ENCODE measurements at regions not wholly inside any gene's neighbourhood (a gene's known extent, or its start where the extent isn't known, plus 50 kb on each side); places are given as distances from the start of the nearest gene placed in this dataset.

DNA sequence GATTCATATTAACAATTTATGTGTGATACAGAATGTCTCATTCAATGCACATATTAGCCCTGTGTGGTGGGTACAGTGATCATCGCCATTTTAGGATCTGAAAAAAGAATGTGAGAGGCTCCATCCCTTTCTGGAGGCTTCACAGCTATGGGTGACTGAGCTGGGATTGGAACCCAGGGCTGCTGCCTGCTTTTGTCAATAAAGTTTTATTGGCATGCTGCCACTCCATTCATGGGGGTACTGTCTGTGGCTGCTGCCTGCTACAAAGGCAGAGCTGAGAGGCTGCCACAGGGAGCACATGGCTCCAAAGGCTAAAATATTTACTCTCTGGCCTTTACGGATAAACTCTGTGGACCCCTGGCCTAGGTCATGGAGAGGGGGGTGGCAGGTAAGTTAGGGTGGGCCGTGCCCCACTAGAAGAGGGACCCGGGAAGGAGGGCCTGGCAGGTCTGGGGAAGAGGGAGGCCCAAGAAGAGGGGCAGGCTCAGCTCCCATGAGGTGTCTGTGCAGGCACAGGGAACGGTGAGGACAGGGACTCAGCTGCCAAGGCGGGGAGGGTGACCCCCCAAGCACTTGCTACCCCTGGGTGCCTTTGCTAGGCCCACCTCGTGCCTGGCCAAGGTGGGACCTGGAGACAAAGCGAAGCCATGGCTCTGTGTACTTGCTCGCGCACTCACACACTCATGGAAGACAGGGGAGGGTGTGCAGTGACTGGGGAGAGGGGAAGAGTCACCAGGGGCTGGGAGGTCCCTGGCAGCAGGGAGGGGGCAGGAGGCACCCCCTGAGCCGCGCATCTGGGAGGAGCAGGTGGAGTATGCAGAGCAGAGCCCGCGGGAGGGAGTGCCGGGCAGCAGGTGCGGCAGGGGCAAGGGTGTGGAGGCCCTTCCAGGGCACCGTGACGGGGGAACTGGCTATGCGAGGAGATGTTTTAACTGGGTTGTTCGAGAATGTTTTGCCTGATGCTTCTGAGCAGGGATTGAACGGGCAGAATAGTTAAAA, 335.3 kb downstream of the CTTN start:
- no peak for DNase-seq

DNA sequence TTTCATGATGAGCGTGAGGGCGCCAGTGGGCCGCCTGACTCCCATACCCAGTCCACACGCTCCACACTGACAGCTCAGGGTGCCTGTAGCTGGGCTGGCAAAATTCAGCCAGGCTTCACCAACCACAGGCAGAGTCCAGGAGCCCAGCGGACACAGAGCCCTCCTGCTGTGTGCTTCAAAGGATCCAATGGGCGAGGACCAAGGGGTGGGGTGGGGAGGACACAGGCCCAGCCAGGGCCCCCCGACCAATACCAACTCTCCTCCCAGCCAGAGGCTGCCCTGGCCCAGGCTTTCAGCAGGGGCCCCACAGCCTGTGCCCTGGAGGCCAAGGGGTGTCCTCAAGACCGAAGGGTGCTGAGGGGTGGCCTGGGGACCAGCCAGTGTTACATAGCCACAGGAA, 336.1 kb downstream of the CTTN start:
- no peak for DNase-seq

DNA sequence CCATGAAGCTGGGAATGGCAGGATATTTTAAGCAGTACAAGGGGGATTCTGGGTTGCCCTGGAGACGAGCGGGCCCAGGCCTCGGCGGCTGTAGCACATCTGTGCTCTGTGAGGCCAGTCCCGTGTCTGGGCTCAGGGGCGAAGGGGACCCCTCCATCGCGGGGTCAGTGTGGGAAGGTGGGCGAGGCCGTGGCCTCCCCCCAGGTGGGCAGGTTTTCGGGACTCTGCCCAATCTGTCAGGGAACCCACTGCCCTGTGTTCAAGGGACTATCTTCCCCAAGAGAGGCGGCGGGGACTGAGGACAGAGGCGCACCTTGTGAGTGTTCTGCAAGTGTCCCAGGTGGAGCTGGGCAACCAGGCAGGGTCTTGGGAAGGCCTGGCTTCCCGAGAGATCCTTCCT, 336.6 kb downstream of the CTTN start:
- DNase-seq: no peak

DNA sequence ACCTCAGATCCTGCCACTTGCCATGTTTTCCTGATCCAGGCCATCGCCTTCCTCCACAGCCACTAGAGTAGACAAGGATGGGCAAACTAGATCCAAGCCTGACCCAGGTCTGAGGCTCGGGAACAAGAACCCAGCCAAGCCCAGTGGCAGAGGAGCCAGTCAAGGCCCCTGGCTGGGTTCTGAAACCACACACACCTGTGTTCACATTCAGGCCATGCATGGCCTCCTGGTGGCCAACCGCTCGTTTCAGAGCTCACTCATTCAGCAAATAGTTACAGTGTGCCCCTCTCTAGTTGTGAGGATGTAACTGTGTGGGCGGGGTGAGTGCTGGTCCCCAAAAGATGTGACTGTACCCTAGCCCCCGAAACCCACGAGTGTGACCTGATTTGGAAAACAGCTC, 337.6 kb downstream of the CTTN start:
- no peak for DNase-seq

DNA sequence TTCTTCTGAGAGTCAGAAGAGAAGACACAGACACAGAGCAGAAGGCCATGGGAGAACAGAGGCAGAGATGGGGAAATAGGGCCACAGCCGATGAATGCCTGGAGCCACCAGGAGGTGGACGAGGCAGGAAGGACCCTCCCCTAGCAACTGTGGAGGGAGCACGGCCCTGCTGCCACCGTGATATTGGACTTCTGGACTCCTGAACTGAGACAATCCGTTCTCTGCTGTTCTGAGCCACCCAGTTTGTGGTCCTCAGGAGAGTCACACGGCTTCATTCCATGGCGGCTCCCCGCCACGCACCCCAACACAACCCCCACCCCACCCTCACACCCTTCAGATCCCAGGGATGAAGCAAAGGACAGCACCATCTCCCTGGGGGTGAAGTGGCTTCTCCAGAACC, 338.1 kb downstream of the CTTN start:
- no peak for DNase-seq

DNA sequence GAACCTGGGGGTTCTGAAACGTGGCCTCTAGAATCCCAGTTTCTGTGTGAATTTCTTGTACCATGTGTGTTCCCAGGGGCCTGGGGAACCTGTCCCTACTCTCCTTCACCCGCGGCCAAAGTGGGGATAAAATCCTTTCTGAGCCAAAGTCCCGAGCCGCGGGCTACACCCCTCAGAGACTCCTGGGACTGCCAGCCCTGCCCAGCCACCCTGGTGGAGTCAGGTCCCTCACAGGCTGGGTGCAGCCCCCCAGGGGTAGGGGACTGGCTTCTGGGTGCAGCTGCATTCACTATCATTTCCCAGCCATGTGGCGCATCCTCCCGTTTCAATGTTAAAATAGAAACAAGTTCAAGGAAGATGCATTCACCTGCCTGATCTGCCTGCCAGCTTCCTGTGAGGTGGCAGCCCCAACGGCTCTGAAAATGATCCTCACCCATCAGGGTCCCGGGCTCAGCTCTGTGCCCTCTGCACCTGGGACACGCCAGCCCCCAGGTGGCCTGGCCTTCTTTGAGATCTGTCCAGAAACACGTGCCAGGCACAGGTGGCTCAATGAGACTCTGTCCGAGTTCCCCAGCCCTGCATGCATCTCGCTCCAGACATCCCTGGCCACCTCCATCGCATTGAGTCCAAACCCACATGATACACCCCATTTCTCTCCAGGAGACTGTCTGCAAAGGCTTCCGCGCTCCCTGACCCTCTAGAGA, 338.8 kb downstream of the CTTN start:
- DNase-seq: no peak

DNA sequence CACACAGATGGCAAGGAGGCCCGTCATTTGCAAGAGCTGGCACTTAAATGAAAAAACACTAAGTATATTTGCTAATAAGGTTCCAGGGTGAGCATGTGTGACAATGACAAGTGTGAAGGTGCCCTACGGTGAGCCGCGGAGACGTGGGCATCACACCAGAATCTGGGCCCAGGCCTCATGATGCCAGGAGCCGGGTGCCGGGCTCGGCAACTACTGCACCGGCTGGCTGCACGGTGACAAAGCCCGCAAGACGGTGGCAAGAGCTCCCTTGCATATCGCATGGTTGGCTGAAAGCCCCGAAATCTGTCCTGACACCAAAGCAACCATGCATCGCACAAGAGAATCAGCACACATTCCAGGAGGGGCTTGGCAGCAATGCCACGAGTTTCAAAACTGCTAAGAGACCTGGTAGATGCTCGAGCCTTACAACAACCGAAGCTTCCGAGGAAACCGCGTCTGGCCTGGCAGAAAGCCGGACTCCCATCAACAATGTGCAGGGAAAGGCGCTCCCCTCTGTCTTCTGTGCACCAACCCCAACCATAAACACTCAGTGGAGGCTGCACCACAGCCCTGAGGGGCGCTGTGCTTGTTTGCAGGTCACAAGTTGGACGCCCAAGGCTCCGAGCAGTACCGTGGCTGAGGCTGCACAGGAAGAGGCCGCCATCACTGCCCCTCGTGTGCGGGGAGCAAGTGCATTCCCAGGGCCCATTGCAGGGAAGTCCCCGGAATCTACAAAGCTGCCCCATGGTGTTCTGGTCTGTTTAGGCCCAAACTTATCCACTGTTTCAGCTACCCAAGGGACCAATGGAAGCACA, 339.7 kb downstream of the CTTN start:
- DNase-seq: no peak

DNA sequence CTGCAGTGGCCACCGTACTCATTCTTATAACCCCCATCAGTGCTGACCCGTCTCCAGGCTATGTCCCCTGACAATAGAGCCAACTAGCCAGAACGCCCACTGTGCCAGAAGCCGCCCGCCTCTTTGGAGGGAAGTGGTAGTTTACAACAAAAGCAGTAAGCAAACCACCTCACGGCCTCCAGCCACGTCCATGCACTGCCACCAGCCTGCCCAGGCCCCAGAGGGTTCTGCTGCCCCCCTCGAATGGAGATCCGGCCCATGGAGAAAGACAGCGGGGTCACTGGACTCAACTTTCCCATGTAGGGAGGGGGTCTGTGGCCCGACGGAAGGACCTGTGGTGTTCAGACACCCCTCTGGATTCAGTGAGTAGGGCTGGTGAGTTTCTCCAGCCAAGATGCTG, 340.3 kb downstream of the CTTN start:
- DNase-seq: no peak

DNA sequence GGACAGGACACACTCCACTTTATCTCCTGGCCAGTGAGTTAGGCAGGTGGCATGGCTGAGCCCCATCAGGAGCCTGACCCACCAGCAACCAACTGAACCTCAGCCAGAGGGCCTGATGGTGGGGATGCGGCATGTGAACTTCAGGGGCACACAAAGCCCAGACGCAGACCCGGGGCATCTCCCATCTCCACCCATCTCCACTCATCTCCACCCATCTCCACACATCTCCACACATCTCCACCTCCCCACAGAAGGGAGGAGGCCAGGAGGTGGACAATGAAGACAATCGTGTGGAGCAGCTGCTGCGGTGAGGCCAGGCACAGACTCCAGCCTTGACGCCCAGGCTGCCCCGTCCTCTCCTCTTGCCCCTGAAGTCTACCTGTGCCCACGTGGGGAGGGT, 340.8 kb downstream of the CTTN start:
- no peak for DNase-seq

DNA sequence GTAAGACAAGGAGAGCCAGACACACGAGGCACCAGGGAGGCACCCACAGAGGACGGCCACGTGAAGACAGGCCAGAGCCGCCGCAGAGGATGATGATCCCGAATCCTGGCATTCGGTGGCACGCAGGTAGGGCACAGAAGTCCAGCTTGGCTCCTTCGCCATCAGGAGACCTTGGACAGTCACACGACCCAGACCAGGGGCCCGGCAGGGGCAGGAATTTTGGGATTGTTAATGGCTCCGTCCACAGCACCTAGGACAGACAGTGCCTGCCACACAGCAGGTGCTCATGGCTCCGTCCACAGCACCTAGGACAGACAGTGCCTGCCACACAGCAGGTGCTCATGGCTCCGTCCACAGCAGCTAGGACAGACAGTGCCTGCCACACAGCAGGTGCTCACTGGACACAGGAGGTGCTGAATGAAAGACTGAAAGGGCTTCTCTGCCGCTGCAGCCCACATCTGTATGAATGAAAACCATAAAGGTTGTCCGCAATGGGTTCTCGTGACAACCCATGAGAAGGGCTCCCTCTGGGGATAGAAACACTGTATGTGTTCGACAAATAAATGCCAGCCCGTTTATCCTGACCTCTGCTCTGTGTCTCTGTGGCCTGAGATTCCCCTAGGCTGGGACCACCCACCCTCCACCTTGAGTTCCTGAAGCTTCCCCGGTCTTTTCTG, 341.6 kb downstream of the CTTN start:
- DNase-seq: no peak

DNA sequence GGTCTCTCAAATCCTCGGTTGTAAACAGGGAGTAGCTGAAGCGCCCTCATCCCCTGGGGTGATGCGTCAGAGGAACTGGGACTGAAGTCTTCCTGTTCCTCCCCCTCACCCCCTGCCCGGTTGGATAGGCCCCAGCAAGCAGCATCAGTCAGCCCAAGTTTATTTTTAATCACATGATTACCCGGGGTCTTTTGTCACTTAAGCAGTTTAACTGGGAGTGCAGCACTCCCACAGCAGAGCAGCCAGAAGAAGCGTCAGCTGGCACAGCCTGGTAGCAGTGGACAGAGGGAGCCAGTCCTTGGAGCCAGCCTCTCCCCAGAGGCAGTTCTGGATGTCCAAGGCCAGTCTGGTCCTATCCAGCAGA, 342.1 kb downstream of the CTTN start:
- DNase-seq: no peak

DNA sequence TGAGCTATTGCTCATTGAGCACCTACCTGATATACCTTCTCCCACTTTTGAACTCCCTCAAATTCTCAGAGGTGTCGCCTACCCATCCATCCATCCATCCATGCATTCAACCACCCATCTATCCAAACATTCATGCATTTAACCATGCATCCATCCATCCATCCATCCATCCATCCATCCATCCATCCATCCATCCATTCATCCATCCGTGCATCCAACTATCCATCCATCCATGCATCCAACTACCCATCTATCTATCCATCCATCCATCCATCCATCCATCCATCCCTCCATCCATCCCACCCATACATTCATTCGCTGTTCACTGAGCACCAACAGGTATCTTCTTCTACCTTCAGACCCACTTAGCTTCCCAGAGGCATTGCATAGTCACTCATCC, 342.8 kb downstream of the CTTN start:
- no peak for DNase-seq

DNA sequence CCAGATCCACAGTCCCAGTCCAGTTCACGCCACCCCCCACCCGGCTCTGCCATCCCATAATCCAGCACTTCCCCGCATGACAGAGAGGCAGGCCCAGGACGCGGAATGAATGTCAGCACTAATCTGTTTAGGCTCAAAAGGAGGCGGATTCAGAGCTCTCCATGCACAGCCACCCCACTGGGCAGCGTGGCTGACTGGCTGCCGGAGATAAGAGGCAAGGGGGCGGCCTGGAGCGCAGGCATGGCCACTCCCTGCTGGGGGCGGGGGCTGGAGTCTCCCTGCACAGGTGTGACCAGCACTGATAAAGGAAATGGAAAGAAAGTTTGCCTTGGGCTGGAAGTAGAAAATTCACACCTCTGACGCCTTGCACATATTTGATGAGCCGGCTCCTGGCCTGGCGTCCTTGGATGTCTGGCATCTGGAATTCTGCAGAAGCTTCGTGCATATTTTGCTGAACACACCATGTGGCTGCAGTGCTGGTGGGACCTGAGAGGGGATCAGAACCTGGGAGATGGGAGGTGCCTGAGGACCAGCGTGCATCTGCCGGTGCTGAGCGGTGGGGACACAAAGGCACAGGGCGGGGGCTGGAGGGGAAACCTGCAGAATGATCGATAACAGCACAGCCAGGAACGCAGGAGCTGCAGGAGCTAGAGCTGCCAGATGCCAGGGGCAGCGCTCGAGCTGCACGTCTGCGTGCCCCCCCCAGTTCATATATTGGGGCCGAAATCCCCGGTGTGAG, 344.4 kb downstream of the CTTN start:
- DNase-seq: no peak

DNA sequence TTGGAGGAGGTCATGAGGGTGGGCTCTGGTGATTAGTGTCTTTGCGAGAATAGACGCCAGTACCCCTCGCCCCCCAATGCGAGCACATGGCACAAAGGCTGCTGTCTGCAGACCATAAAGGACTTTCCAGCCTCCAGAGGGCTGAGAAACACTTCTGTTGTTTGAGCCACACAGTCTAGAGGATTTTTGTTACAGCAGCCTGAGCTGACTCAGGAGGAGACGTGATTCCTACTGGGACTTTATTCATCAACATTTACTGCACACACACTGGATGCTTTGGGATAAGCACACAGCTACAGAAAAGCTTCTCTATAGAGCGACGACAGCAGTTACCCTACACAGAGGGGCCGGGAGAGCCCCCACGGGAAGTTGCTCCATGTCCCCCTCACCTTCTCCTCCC, 345.0 kb downstream of the CTTN start:
- DNase-seq: no peak

DNA sequence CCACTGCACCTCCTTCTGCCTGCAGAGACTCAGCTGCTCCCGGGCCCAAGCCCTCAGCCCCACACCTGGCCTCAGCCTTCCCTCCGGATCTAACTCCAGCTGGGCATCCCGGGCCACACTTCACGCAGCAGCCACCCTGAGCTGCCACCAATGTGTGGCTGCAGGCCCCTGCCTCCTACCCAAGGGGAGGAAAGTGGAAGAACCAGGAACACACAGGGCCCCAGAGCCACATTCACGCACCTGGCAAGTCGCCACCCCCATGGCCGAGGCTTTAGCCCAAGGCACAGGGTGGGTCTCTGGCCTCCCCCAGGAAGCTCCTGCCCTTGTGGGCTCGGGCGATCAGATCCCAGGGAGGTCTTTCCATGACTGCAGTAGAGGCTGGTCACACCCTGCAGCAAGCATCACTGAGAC, 345.6 kb downstream of the CTTN start:
- no peak for DNase-seq

DNA sequence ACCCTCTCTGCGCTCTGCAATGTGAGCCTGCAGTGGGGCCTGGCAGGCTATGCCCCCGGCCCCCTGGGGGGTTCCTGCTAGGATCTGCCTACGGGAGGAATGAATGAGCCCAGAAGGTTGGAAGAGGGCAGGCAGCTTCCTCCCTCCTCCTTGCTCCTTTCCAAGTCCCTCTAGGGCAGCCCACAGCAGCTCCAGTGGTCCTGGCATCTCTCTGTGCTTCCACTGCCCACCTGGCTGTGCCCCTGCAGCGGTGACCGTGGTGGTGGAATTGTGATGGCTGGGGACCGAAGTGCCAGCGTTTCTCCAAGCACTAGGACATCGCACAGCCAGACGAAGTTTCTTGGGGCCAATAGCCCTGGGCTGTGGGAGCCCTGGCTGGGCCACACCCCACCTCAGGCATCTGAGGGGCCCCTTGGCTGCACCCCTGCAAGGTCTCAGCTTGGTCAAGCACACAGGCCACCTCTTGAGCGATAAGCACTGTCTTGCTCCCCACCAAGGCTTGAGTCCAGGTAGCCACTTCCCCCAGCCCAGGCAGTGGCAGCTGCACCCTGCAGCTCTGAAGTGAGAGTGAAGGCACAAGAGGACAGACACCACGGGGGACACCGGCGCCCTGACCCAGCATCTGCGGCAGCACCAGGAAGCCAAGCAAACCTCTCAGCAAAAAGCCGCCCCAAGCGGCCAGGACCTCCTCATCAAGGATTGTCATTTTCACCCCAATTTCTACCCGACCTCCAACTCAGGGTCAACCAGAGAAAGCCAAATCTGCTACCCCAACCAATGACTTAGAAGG, 346.3 kb downstream of the CTTN start:
- DNase-seq: no peak

DNA sequence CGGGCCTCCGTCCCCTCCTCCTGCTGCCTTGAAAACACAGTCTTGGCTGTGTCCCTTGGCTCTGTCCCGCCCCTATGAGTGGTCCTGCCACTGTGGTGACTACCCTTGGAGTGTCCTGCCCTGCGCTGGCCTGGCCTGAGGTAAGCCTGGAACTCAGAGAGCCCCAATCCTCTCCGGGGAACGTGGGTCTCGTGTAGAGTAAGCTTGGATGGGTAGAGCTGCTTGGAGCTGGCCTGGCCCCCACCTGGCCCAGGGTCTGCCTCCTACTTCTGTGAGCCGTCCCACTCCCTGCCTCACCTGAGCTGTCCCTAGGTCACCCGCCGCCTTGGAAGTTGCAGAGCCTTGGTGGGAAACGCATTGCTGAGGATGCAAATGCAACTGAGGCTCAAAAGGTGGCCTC, 347.1 kb downstream of the CTTN start:
- no peak for DNase-seq

DNA sequence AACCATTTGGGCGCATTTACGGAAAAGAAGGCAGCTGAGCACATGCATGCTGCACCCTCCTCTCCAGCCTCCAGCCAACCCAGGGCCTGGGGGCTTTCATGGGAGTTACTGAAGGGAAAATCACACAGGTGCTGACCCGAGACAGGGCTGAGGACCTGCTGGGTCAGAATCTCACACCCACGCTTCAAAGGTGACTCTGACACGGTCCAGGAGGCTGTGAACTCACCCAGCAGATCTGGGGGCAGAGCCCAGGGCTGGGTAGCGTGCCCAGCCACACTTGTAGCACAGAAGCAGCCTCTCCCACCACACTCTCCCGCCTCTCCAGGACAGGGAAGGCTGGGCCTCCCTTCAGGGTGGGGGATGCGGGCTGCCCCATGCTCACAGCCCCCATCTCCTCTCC, 347.6 kb downstream of the CTTN start:
- no peak for DNase-seq

DNA sequence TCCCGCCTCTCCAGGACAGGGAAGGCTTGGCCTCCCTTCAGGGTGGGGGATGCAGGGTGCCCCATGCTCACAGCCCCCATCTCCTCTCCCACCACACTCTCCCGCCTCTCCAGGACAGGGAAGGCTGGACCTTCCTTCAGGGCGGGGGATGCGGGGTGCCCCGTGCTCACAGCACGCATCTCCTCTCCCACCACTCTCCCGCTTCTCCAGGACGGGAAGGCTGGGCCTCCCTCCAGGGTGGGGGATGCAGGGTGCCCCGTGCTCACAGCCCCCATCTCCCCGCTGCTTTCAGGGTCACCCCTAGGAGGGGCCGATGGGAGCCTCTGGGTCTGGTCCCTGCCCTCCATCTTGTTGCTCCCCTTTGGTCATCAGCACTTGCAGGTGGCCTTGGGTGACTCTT, 348.0 kb downstream of the CTTN start:
- no peak for DNase-seq

DNA sequence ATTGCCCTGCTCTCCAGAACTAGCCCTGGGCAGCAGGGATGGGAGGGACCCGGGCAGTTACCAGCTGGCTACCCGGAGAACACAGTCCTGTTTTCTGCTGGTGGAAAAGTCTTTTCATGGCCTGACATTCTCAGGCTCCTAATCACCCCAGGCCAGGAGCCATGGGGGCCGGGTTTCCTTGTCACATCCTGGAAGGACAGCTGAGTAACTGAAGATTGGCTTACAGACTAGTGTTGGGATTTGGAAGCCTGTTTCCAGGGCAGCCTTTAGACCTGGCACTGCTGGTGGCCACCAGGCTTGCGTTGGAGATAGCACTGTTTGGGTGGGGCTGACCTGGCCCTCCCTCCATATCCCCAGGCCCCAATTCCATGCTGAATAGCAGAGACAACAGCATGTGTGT, 349.0 kb downstream of the CTTN start:
- DNase-seq: no peak

DNA sequence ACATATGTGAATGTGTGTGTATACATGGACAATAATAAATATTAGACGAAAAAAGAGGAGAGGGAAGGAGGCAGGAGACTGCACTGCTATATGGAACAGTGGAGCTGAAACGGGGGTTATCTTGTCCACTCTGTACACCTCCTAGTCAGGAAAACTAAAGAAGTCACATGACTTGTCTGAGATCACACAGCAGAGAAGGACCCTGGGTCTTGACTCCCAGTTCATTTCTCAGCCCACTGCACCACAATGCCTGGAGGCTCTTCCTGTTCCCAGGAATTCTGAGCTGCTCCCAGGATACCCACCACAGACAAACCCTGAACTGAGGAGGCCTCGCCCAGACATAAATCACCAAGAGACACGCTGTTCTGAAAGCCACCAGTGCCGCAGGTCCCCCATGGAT, 349.6 kb downstream of the CTTN start:
- DNase-seq: no peak

Measured in stimulated activated CD4-positive, alpha-beta T cell treated with anti-CD3 and anti-CD28 coated beads, Interleukin-4, amount 100 ng/mL, for 4 hours (primary cell).